IgD-negative memory B cell (primary cell): ENCODE measurements at regions not wholly inside any gene's neighbourhood (a gene's known extent, or its start where the extent isn't known, plus 50 kb on each side); places are given as distances from the start of the nearest gene placed in this dataset.
A peak's percentile ranks its signal among the peaks of the same experiment; 100 is the strongest.

Experiments
- H3K27ac Mint-ChIP-seq, 3 donors: one replicate each; pipeline ENCODE4 v1.8.0; 2020 to 2022; ENCODE audit warnings: mild to moderate bottlenecking in 3 of 3, mixed read lengths in 3 of 3, moderate library complexity in 1 of 3
- H3K27me3 Mint-ChIP-seq: one replicate; pipeline ENCODE4 v1.8.0; 2021; ENCODE audit warnings: mixed read lengths
- H3K36me3 Mint-ChIP-seq: one replicate; pipeline ENCODE4 v1.8.0; 2020; ENCODE audit warnings: mild to moderate bottlenecking, mixed read lengths
- H3K4me1 Mint-ChIP-seq, 3 donors: one replicate each; pipeline ENCODE4 v1.8.0; 2020 to 2022; ENCODE audit warnings: mixed read lengths in 3 of 3, mild to moderate bottlenecking in 1 of 3
- H3K4me3 Mint-ChIP-seq, 4 donors: one replicate each; pipeline ENCODE4 v1.8.0; 2020 to 2022; ENCODE audit warnings: mild to moderate bottlenecking in 4 of 4, mixed read lengths in 4 of 4, moderate library complexity in 3 of 4
- H3K9me3 Mint-ChIP-seq, 3 donors: one replicate each; pipeline ENCODE4 v1.8.0; 2020 to 2021; ENCODE audit warnings: mixed read lengths in 3 of 3, mild to moderate bottlenecking in 1 of 3

DNA sequence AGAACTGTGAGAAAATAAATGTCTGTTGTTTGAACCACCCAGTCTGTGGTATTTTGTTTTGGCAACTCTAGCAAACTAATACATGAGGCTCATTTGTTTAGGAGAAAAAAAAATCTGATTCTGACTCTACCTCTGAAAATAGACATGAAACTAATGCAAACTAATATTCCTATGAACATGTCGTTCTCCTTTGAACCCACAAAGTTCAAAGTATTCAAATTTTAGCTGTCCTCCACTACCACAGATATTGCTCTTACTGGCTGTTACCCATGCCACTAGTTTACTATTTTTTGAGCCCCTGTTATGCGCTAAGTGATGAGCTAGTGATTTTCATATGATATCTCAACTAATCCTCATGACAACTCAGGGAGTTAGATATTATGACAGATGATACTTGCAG, 58.8 kb upstream of the ZNF804B start:
- no peaks in the 10 kb centered on the region for H3K4me1 Mint-ChIP-seq
- no peaks in the 10 kb centered on the region for H3K36me3 Mint-ChIP-seq
- no peak overlapping the region for H3K27ac Mint-ChIP-seq
- H3K9me3 Mint-ChIP-seq, result no peaks in the 10 kb centered on the region
- H3K4me3 Mint-ChIP-seq, result peak overlapping the region in 1 of 4 donors; percentile 1
- no peaks in the 10 kb centered on the region for H3K27me3 Mint-ChIP-seq

DNA sequence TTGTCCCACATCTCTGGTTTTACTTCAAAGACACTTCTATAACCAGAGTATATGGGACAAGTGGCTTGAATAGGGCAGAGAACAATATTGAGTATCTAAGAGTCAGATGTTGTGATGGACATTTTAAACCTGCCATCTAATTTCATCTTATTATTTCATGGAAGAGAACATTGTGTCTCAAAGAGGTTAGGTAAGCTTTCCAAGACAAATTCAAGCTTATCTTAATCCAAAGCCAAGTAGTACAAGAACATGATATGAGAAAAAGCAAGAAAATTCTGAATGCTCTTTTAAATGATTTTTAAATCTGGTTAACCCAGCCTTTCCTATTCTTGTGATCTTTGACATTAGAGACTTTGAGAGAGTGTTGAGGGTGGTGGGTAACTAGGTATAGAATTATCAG, 65.3 kb upstream of the ZNF804B start:
- Mint-ChIP-seq H3K4me1 (no peaks in the 10 kb centered on the region), H3K27ac (no peak overlapping the region), H3K4me3 (no peak overlapping the region), H3K27me3 (no peaks in the 10 kb centered on the region), H3K9me3 (no peaks in the 10 kb centered on the region), H3K36me3 (no peaks in the 10 kb centered on the region)

DNA sequence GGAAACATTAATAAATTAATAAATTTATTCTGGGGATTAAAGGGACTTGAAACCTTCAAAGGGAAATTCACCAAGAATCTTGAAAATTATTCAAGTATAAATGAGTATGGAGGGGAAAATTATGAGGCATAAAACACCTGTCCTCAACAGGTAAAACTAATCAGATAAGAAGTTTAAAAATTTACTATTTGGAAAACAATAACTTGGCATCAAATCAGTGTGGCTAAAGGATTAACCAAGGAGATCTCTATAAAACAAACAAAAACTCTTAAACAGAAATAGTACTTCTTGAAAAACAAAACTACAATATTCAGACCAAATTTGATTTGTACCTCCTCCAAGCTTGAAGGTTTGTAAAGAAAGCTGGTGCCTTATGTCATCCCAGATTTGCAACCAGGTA, 66.4 kb upstream of the ZNF804B start:
- H3K27me3 Mint-ChIP-seq, result no peaks in the 10 kb centered on the region
- no peaks in the 10 kb centered on the region for H3K4me1 Mint-ChIP-seq
- no peak overlapping the region for H3K27ac Mint-ChIP-seq
- H3K4me3 Mint-ChIP-seq, result no peak overlapping the region
- H3K36me3 Mint-ChIP-seq, result no peaks in the 10 kb centered on the region
- no peaks in the 10 kb centered on the region for H3K9me3 Mint-ChIP-seq

DNA sequence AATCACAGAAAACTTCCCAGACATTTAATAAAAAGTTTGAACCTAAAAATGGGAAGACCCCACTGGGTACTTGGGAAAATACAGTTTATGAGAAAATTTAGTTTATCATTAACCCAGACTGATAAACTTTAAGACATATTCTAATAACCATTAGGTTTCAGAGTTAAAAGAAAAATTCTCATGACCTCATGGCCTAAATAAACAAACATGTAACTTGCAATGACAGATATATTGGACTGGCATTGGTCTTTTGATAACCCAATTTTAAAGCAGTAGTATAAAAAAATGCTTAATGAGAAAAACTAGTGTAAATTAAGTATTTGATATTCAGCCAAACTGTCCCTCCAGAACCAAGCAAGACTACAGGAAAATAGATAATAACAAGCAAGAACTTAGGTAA, 67.0 kb upstream of the ZNF804B start:
- H3K27me3 Mint-ChIP-seq, result no peaks in the 10 kb centered on the region
- no peaks in the 10 kb centered on the region for H3K9me3 Mint-ChIP-seq
- H3K36me3 Mint-ChIP-seq, result no peaks in the 10 kb centered on the region
- no peak overlapping the region for H3K4me3 Mint-ChIP-seq
- H3K4me1 Mint-ChIP-seq, result no peaks in the 10 kb centered on the region
- no peak overlapping the region for H3K27ac Mint-ChIP-seq

DNA sequence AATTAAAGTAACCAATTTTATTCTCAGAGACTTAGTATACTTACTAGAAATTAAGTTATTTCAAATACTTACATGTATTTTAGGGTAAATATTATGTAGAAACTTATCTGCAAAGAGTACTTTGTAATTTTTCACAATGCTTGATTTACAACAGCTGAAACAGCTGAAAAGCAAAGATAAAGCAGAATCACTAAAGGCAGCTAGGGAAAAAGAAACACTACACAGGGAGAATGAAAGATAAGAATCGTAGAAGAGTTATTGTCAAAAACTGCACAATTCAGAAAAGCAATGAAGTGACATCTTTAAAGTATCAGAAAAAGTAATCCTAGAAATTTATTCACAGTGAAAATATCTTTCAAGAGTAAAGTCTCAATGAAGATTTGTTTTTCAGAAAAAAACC, 69.7 kb upstream of the ZNF804B start:
- Mint-ChIP-seq H3K9me3 (no peaks in the 10 kb centered on the region), H3K36me3 (no peaks in the 10 kb centered on the region), H3K27me3 (peaks cover 1% of the 10 kb centered on the region), H3K27ac (no peak overlapping the region), H3K4me3 (no peak overlapping the region), H3K4me1 (peaks cover 0 to 2% (median 0%) of the 10 kb centered on the region in 3 donors)

DNA sequence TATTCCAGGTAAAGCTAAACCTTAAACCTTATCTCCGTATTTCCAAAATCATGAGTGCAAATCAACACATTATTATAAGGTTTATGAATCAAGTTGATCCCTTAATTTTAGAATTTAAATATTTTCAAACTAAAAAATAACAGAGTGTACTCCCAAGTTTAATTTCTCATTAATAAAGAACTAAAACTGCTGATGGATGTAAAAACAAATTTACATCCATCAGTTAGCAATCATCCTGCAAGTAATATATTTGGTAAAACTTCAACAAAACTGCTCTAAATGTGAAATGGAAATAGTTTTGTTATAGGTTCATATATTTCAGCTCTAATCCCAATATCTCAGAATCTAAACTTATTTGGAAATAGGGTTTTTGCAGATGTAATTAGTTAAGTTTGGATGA, 71.3 kb upstream of the ZNF804B start:
- H3K36me3 Mint-ChIP-seq, result no peaks in the 10 kb centered on the region
- no peak overlapping the region for H3K4me3 Mint-ChIP-seq
- peaks cover 0 to 2% (median 0%) of the 10 kb centered on the region in 3 donors for H3K4me1 Mint-ChIP-seq
- H3K27ac Mint-ChIP-seq, result no peak overlapping the region
- peaks cover 1% of the 10 kb centered on the region for H3K27me3 Mint-ChIP-seq
- H3K9me3 Mint-ChIP-seq, result no peaks in the 10 kb centered on the region

DNA sequence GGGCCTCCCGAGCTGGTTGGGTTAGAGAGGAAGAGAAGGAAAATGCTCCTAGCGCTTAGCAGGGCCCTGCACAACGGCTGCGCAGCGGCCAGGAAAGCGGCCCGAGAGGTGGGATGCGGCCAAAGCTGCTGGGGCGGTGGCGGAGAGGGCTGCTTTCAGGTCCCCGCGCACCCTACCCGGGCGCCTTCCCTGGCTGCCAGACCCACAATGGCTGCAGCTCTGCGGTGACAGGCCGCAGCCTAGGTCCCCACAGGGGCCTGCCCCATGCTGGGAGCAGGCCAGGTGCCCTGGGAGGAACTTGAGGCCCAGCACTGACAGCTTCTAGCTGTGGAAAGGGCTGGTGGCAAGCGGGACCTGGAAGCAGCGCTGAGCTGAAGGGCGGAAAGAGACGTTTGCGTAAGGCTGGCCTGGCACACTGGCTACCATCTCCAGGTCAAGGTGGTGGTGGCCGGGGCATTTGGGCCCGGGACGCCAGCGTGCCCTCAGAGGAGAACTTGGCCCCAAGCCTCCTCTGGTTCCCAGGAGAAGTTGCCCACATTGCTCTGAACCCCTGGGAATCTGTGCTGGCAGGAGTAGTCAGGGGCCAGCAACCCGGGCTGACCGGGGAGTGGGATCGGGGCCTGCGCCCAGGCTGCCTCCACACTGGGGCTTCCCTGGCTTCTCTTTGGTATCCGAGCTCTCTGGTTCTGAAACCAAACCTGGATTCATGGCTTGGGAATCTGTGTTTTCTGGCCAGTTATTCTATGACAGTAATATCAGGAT, 72.9 kb upstream of the ZNF804B start:
- H3K9me3 Mint-ChIP-seq, result no peaks in the 10 kb centered on the region
- H3K27me3 Mint-ChIP-seq, result peaks cover 1% of the 10 kb centered on the region
- H3K36me3 Mint-ChIP-seq, result no peaks in the 10 kb centered on the region
- no peak overlapping the region for H3K27ac Mint-ChIP-seq
- H3K4me3 Mint-ChIP-seq, result no peak overlapping the region
- peaks cover 0 to 2% (median 0%) of the 10 kb centered on the region in 3 donors for H3K4me1 Mint-ChIP-seq

DNA sequence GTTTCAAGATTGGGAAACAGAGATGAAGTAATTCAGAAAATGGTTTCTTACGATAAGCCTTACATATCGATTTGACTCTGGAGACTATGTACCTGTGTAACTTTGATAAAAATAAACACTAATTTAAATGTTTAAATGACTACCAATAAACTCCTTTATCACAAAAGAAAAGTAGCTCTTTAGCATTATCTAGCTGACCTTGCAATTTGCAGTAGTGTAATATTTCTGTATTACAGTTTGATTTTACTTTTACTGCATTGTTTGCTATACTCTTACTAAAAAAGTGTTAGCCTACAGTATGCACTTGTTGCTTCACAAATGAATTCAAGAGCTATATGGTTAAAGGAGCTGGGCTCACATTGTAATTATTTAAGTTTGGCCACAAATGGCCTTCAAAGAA, 77.8 kb upstream of the ZNF804B start:
- Mint-ChIP-seq H3K27me3 (peaks cover 1% of the 10 kb centered on the region), H3K27ac (no peak overlapping the region), H3K4me1 (peaks cover 0 to 3% (median 0%) of the 10 kb centered on the region in 3 donors), H3K36me3 (no peaks in the 10 kb centered on the region), H3K4me3 (no peak overlapping the region), H3K9me3 (peaks cover 0 to 2% (median 0%) of the 10 kb centered on the region in 3 donors)

DNA sequence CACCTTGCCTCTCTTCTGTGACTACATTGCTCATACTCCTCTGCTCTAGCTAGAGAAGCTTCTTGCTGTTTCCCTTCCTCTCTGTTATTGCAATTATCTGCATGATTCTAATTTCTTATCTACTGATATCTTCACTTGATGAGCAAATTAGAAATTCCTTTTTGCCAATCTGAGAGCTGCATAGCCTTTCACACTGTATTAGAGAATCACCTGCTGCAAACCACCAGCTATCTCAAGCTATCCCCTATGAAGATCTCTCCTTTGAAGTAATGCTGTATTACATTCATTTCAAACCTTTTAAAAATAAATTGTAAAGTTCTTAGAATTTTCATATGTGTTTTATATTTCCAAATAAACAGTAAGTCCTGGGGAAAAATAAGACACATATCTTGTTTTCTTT, 89.0 kb upstream of the ZNF804B start:
- Mint-ChIP-seq H3K4me3 (no peak overlapping the region), H3K27ac (no peak overlapping the region), H3K9me3 (no peaks in the 10 kb centered on the region), H3K4me1 (no peaks in the 10 kb centered on the region), H3K36me3 (no peaks in the 10 kb centered on the region), H3K27me3 (no peaks in the 10 kb centered on the region)

DNA sequence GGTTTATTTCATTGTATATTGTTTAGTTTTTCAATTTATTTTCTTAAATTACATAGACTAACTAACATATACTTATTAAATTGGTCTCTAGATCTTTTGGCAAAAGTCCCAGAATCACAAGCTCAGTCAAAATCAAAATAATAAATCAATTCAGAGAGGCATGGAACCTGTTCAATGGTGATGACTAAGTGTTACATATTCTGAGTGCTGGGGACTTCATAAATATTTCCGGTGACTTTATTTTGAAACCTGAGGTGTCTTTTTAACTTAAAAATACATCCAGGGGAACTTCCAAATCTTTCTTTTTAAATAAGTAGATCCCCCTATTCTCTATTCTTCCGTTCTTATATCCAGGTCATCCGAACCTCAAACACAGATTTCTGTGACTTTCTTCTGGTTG, 89.6 kb upstream of the ZNF804B start:
- no peak overlapping the region for H3K27ac Mint-ChIP-seq
- no peaks in the 10 kb centered on the region for H3K36me3 Mint-ChIP-seq
- no peaks in the 10 kb centered on the region for H3K4me1 Mint-ChIP-seq
- H3K9me3 Mint-ChIP-seq, result no peaks in the 10 kb centered on the region
- no peaks in the 10 kb centered on the region for H3K27me3 Mint-ChIP-seq
- H3K4me3 Mint-ChIP-seq, result no peak overlapping the region

DNA sequence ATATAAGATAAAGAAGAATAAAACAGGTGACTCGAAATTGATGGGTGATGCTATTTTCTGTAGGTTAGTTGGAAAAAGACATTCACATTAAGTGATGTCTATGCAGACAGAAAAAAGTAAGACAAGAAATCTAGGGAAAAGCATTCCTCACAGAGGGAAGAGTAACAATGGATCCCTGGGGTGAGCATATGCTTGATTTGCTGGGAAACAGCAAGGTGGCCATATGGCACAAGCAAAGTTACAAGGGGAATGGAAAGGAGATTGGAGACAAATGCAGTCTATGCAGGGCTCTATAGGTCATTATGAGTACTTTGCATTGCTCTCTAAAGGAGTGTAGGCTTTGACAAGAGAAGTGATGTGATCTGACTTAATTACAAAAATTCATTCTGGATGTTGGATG, 90.9 kb upstream of the ZNF804B start:
- Mint-ChIP-seq H3K36me3 (no peaks in the 10 kb centered on the region), H3K4me1 (no peaks in the 10 kb centered on the region), H3K9me3 (no peaks in the 10 kb centered on the region), H3K27me3 (no peaks in the 10 kb centered on the region), H3K4me3 (no peak overlapping the region), H3K27ac (no peak overlapping the region)

DNA sequence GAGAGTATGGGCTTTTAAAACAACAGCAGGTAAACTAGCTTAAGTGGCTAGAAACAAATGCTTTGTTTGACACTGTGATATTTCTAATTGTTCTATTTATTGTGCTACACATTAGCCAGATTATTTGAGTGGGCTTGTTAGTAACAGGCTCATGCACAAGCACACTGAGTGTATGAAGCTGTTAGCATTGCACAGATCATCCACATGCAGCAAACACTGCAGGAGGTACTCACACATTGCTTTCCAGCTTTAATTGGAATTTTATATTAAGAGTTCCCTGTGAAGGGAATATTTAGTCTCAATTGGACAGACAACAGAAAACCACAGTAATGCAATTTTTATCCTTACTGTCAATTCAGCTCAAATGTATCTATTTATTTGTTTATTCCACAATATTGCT, 92.9 kb upstream of the ZNF804B start:
- H3K4me1 Mint-ChIP-seq, result no peaks in the 10 kb centered on the region
- no peak overlapping the region for H3K27ac Mint-ChIP-seq
- no peaks in the 10 kb centered on the region for H3K27me3 Mint-ChIP-seq
- H3K36me3 Mint-ChIP-seq, result no peaks in the 10 kb centered on the region
- H3K4me3 Mint-ChIP-seq, result no peak overlapping the region
- H3K9me3 Mint-ChIP-seq, result no peaks in the 10 kb centered on the region

DNA sequence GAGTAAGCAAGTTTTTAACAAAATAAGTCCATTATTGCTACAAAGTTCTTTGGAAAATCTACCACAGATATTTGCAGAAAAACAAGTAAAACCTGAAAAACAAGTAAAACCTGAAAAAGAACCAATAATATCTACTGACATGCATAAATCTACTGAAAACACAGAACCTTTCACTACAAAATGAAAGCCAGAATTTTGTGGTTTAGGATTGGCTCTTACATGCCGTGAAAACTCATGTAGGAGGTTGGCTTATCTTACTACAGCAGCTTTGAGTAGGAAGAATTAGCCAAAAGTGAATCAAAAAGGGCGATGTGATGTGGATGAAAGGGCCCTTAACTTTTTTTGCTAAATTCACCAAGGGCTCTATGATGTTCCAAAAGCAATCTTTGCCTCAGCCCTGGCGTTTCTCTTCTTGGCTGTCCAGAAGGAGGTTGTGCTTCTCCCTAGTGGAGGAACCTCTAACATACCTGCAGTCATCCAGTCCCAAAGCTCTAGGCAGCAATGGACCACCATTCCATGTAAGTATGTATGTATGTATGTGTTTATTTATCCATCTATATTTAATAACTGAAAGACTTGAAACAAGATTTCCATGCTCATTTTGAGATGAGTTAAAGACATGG, 93.5 kb upstream of the ZNF804B start:
- Mint-ChIP-seq H3K9me3 (no peaks in the 10 kb centered on the region), H3K36me3 (no peaks in the 10 kb centered on the region), H3K27ac (no peak overlapping the region), H3K4me1 (no peaks in the 10 kb centered on the region), H3K4me3 (no peak overlapping the region), H3K27me3 (no peaks in the 10 kb centered on the region)

DNA sequence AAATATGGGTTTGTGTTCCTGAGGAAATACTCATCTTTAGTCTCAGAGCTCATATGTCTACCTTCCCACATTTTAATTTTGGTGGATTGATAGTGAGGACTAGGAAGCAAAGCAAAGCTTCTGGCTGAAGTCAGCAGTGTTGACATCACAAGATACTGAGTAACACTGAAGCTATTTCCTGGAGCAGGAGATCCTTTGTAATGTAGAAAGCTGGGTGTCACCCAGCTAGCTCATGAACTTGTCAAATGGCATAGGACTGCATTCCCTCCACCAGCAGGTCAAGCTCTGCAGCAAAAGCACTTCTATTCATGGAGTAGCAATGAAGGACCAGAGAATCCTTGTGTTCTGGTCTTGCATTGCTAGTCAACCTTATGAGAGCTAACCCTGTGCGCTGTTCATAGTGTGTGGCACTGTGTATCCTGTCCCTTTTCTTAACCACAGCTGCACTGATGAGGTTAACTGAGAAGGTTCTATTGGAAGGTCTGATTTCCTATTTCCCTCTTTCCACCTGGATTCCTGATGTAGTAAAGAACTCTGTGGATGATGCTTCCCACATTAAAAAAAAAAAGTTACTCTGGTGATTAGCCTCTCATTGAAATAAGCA, 94.8 kb upstream of the ZNF804B start:
- no peaks in the 10 kb centered on the region for H3K9me3 Mint-ChIP-seq
- no peak overlapping the region for H3K4me3 Mint-ChIP-seq
- no peaks in the 10 kb centered on the region for H3K27me3 Mint-ChIP-seq
- no peaks in the 10 kb centered on the region for H3K4me1 Mint-ChIP-seq
- no peaks in the 10 kb centered on the region for H3K36me3 Mint-ChIP-seq
- no peak overlapping the region for H3K27ac Mint-ChIP-seq

DNA sequence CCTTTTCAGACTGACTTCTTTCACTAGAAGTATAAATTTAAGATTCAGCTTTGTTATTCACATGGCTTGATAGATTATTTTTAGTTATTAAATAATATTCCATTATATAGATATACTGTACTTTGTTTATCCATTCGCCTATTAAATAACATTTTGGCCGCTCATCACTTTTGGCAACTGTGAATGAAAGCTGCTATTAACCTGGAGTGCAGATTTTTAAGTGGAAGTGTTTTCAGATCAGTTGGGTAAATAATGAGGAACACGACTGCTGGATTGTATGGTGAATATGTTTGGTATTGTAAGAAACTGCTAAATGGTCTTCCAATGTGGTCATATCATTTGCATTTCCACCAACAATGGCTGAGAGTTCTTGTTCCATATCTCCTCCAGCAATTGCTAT, 97.6 kb upstream of the ZNF804B start:
- H3K4me3 Mint-ChIP-seq, result no peak overlapping the region
- no peaks in the 10 kb centered on the region for H3K27me3 Mint-ChIP-seq
- H3K4me1 Mint-ChIP-seq, result no peaks in the 10 kb centered on the region
- no peaks in the 10 kb centered on the region for H3K36me3 Mint-ChIP-seq
- H3K27ac Mint-ChIP-seq, result no peak overlapping the region
- no peaks in the 10 kb centered on the region for H3K9me3 Mint-ChIP-seq

DNA sequence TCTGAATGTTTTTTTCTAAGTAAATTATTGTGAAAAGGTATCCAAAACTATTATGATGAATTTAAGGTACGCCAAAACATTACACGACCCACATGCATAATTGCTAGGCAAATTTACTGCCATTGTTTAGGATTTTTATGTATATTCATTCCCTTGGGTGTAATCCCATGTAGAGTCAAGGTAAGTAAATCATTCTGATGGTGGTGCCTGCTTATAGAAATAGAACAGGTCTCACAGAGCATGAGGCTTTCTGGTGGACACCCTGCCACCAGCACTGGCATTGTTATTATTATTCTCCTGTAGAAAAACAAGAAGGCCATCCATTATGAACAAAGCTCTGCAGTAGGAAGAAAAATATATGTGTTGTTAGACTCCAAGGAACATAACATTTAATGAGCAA, 111.7 kb upstream of the ZNF804B start:
- Mint-ChIP-seq H3K4me3 (no peak overlapping the region), H3K36me3 (peaks cover 5% of the 10 kb centered on the region), H3K27ac (no peak overlapping the region), H3K9me3 (peaks cover 3 to 9% (median 5%) of the 10 kb centered on the region in 3 donors), H3K27me3 (peaks cover 1% of the 10 kb centered on the region), H3K4me1 (no peaks in the 10 kb centered on the region)
